ENCODE measurements at regions not wholly inside any gene's neighbourhood (a gene's known extent, or its start where the extent isn't known, plus 50 kb on each side); places are given as distances from the start of the nearest gene placed in this dataset.

DNA sequence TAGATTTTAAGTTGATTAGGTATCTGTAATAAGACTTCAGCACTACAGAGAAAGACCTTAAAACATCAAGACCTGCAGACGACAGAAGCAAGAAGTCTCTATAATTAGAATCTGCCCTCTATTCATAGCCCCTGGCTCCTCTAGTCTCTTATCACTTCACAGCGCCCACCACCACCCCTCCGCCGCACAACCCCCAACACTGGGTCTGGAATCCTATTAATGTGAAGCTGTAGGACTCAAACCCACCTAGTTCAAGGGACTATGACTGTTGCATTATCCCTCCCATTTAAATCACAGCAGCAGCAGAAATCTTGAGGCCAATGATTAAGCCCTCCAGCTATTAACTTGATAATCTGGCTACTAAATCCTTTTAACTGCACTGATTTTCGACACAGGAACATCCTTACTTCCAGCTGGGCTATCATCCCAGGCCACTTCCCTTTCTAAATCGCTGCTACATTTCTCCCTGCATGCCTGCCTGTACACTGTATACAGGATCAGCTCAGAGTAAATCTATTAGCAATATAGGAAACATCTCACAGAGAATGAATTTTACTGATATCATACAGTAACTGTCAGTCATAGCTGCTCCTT is 159.5 kb upstream of the GRAMD2B start:
- H2AFZ ChIP-seq (ENCODE audit: low read depth, low read length) = no peak overlapping the region
- dilution Hi-C loops (cut with MboI; ENCODE audit: extremely low pct_ligation_motif_present, low sequenced_read_pairs) = no loop called here
- no peaks in the 10 kb centered on the region for H3K4me1 ChIP-seq (ENCODE audit: control insufficient read depth, extremely low read depth, insufficient read depth, low read length)
- no peak for TF ChIP-seq POLR2AphosphoS5 (IDR thresholded peaks at IDR 0.05; ENCODE audit: insufficient read depth, low read depth, low read length)
- TF ChIP-seq, protein P1, sequence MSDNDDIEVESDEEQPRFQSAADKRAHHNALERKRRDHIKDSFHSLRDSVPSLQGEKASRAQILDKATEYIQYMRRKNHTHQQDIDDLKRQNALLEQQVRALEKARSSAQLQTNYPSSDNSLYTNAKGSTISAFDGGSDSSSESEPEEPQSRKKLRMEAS (IDR thresholded peaks at IDR 0.05; ENCODE audit: insufficient read depth, insufficient read length) = no peak
- TF ChIP-seq MYC (IDR thresholded peaks at IDR 0.05; ENCODE audit: low read depth, low read length) = no peak
- no peak for TF ChIP-seq GATA2 (IDR thresholded peaks at IDR 0.05; ENCODE audit: insufficient read depth, insufficient read length, low read depth, low read length)
- no peak for TF ChIP-seq POLR2A (IDR thresholded peaks at IDR 0.05; ENCODE audit: low read depth, low read length)
- TF ChIP-seq, protein P2, sequence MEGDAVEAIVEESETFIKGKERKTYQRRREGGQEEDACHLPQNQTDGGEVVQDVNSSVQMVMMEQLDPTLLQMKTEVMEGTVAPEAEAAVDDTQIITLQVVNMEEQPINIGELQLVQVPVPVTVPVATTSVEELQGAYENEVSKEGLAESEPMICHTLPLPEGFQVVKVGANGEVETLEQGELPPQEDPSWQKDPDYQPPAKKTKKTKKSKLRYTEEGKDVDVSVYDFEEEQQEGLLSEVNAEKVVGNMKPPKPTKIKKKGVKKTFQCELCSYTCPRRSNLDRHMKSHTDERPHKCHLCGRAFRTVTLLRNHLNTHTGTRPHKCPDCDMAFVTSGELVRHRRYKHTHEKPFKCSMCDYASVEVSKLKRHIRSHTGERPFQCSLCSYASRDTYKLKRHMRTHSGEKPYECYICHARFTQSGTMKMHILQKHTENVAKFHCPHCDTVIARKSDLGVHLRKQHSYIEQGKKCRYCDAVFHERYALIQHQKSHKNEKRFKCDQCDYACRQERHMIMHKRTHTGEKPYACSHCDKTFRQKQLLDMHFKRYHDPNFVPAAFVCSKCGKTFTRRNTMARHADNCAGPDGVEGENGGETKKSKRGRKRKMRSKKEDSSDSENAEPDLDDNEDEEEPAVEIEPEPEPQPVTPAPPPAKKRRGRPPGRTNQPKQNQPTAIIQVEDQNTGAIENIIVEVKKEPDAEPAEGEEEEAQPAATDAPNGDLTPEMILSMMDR (IDR thresholded peaks at IDR 0.05; ENCODE audit: extremely low read depth in 1 of 2, insufficient read depth in 1 of 2, low read depth in 1 of 2, low read length in 2 of 2) = no peak
- no peak for TF ChIP-seq FOS (IDR thresholded peaks at IDR 0.05; ENCODE audit: borderline replicate concordance, insufficient read depth, low read length)
- no peak overlapping the region for H3K9ac ChIP-seq (replicated peaks; ENCODE audit: extremely low read depth, insufficient read depth, low read length)
- no peaks in the 10 kb centered on the region for H3K79me2 ChIP-seq (ENCODE audit: control insufficient read depth, insufficient read depth, low read length)
- ChIA-PET POLR2A (no interaction called here), CTCF (no interaction called here)
- no TSS peak for BruUV-seq (replicated peaks)
- intact Hi-C loops (cut with micrococcal nuclease) = no loop called here
- no peak overlapping the region for H3K4me2 ChIP-seq (ENCODE audit: insufficient read depth, low read length)
- no peaks in the 10 kb centered on the region for H3K9me3 ChIP-seq (replicated peaks; ENCODE audit: control insufficient read depth, insufficient read depth, low read length)
- no peaks in the 10 kb centered on the region for H3K36me3 ChIP-seq (ENCODE audit: control insufficient read depth in 2 of 2, extremely low read depth in 1 of 2, insufficient read depth in 2 of 2, low read length in 2 of 2)
- FAIRE-seq (no peak), DNase-seq (ENCODE audit: low read depth, low spot score) (no peak)
- no peaks in the 10 kb centered on the region for H3K27me3 ChIP-seq (ENCODE audit: control insufficient read depth in 2 of 2, insufficient read depth in 2 of 2, low read length in 2 of 2)
- H4K20me1 ChIP-seq (replicated peaks; ENCODE audit: control insufficient read depth, extremely low read depth, insufficient read depth, low read length) = no peaks in the 10 kb centered on the region
- H3K27ac ChIP-seq (ENCODE audit: insufficient read depth, low read depth, low read length) = no peak overlapping the region
- H3K9me1 ChIP-seq (replicated peaks; ENCODE audit: control insufficient read depth, extremely low read depth, insufficient read depth, low read length) = no peaks in the 10 kb centered on the region
- no peak overlapping the region for H3K4me3 ChIP-seq (replicated peaks in 1 of 3; ENCODE audit: insufficient read depth in 1 of 3, low read depth in 1 of 3, low read length in 3 of 3)

Data from endothelial cell of umbilical vein (primary cell).